Liver (tissue), 8 donors: ENCODE measurements at regions not wholly inside any gene's neighbourhood (a gene's known extent, or its start where the extent isn't known, plus 50 kb on each side); places are given as distances from the start of the nearest gene placed in this dataset.
"Not testable (repeated sequence)": the region's sequence is repeated elsewhere in the genome, so short reads cannot be mapped to it uniquely, and the experiment has no call there.

Source experiments
- DNase-seq: peaks from one replicate; pipeline ENCODE4 v3.0.0-alpha.2; 2017; ENCODE audit warnings: low spot score
- H3K27ac ChIP-seq, 2 donors: one replicate each; pipeline ENCODE4 v1.7.0; 2013; ENCODE audit warnings: inconsistent platforms in 2 of 2, low read length in 2 of 2, control low read depth in 1 of 2, low read depth in 1 of 2, mild to moderate bottlenecking in 1 of 2
- H3K27me3 ChIP-seq, 4 donors: one replicate each; pipeline versions ENCODE4 v1.6.1 to v1.7.0; 2013; ENCODE audit warnings: low read length in 3 of 4, inconsistent platforms in 1 of 4, mild to moderate bottlenecking in 1 of 4, moderate library complexity in 1 of 4; ENCODE audit not compliant: control insufficient read depth in 4 of 4, insufficient read depth in 4 of 4
- H3K36me3 ChIP-seq, 4 donors: one replicate each; pipeline versions ENCODE4 v1.6.1 to v1.7.0; 2013; ENCODE audit warnings: low read length in 3 of 4, mild to moderate bottlenecking in 3 of 4, low read depth in 1 of 4, moderate library complexity in 1 of 4; ENCODE audit not compliant: control insufficient read depth in 4 of 4, insufficient read depth in 3 of 4
- H3K4me1 ChIP-seq, 4 donors: one replicate each; pipeline versions ENCODE4 v1.6.1 to v1.7.0; 2013; ENCODE audit warnings: low read length in 3 of 4, mild to moderate bottlenecking in 3 of 4, moderate library complexity in 1 of 4; ENCODE audit not compliant: control insufficient read depth in 4 of 4, insufficient read depth in 4 of 4
- H3K4me3 ChIP-seq, 3 donors: one replicate each; pipeline versions ENCODE4 v1.6.1 to v1.7.0; 2013; ENCODE audit warnings: low read length in 3 of 3, control low read depth in 1 of 3, low read depth in 1 of 3, mild to moderate bottlenecking in 1 of 3
- H3K9ac ChIP-seq, 2 donors: one replicate each; pipeline ENCODE4 v1.7.0; 2013; ENCODE audit warnings: low read length in 2 of 2, mild to moderate bottlenecking in 2 of 2, moderate library complexity in 2 of 2, control low read depth in 1 of 2, low read depth in 1 of 2
- H3K9me3 ChIP-seq, 4 donors: one replicate each; pipeline versions ENCODE4 v1.6.1 to v1.7.0; 2013; ENCODE audit warnings: low read length in 3 of 4; ENCODE audit not compliant: control insufficient read depth in 4 of 4
- EGR1 ChIP-seq, 2 donors: IDR thresholded peaks; 2 replicates each; pipeline ENCODE4 v1.6.1; 2016 to 2018; ENCODE audit warnings: antibody characterized with exemption in 2 of 2, low read depth in 2 of 2
- FOXA1 ChIP-seq: IDR thresholded peaks from 2 replicates; pipeline ENCODE4 v1.6.1; 2016; ENCODE audit warnings: antibody characterized with exemption
- FOXA2 ChIP-seq: IDR thresholded peaks from 2 replicates; pipeline ENCODE4 v1.6.1; 2016; ENCODE audit warnings: antibody characterized with exemption
- GABPA ChIP-seq, 2 donors: IDR thresholded peaks in 1 of 2; conservative IDR thresholded peaks in 1 of 2; 2 replicates each; pipeline ENCODE4 v1.6.1; 2016; ENCODE audit warnings: antibody characterized with exemption in 2 of 2, mild to moderate bottlenecking in 1 of 2, moderate library complexity in 1 of 2
- HNF4A ChIP-seq, 2 donors: conservative IDR thresholded peaks; 2 replicates each; pipeline ENCODE4 v1.6.1; 2016; ENCODE audit warnings: antibody characterized with exemption in 2 of 2, mild to moderate bottlenecking in 2 of 2
- NR2F2 ChIP-seq: IDR thresholded peaks from 2 replicates; pipeline ENCODE4 v1.6.1; 2016; ENCODE audit warnings: antibody characterized with exemption
- RAD21 ChIP-seq, 2 donors: IDR thresholded peaks; 2 replicates each; pipeline ENCODE4 v1.6.1; 2016; ENCODE audit warnings: antibody characterized with exemption in 2 of 2, mild to moderate bottlenecking in 2 of 2
- RXRA ChIP-seq, 2 donors: IDR thresholded peaks; 2 replicates each; pipeline ENCODE4 v1.6.1; 2017 to 2018; ENCODE audit warnings: antibody characterized with exemption in 2 of 2, mild to moderate bottlenecking in 1 of 2
- SP1 ChIP-seq: IDR thresholded peaks from 2 replicates; pipeline ENCODE4 v1.6.1; 2018; ENCODE audit warnings: antibody characterized with exemption, mild to moderate bottlenecking
- TAF1 ChIP-seq: conservative IDR thresholded peaks from 2 replicates; pipeline ENCODE4 v1.6.1; 2016; ENCODE audit warnings: antibody characterized with exemption, mild to moderate bottlenecking
- YY1 ChIP-seq: IDR thresholded peaks from 2 replicates; pipeline ENCODE4 v1.6.1; 2016; ENCODE audit warnings: antibody characterized with exemption, mild to moderate bottlenecking
- WGBS: extraction: QIAGEN DNeasy Blood & Tissue Kit; methylation state at CpG from one replicate; pipeline ENCODE4 v1.1.7; 2013; 5-methylcytosine and 5-hydroxymethylcytosine counted together
- TF ChIP-seq, protein P1 (sequence below): IDR thresholded peaks from 2 replicates; pipeline ENCODE4 v1.6.1; 2016; ENCODE audit warnings: antibody characterized with exemption
- TF ChIP-seq, protein P2 (sequence below): fragments of 150-350 bp; IDR thresholded peaks from 2 replicates; pipeline ENCODE4 v1.5.1; 2017; ENCODE audit warnings: improper control_type of control experiment, low read depth, low read length; ENCODE audit not compliant: missing input control
- TF ChIP-seq, protein P3 (sequence below): IDR thresholded peaks from 2 replicates; pipeline ENCODE4 v1.6.1; 2016; ENCODE audit warnings: antibody characterized with exemption
- TF ChIP-seq, protein P4 (sequence below): IDR thresholded peaks from 2 replicates; pipeline ENCODE4 v1.6.1; 2016; ENCODE audit warnings: antibody characterized with exemption, mild to moderate bottlenecking
- donor health status: healthy.
- donor health status: healthy.
- donor health status: healthy.
- donor health status: healthy.
- donor health status: healthy.

DNA sequence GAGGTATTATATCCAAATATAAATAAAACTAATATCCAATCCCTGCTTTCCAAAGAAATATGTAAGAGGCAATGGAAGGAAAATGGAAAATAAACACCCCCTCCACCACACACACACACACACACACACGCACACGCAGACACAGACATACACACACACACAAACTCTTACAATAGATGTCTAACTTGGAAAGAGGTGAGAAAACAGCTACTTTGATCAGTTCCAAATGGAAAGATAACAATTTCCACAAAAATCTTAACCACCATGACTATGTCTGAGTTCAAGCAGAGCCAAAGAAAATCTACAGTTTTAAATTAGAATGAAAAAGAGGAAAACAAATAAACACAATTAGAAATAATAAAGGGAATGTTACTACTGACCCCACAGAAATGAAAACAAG is 285.3 kb upstream of the TGFBR2 start:
- TF ChIP-seq GABPA (IDR thresholded peaks at IDR 0.05 in 1 of 2, conservative IDR thresholded peaks at IDR 0.05 in 1 of 2) = no peak
- TF ChIP-seq, protein P1, sequence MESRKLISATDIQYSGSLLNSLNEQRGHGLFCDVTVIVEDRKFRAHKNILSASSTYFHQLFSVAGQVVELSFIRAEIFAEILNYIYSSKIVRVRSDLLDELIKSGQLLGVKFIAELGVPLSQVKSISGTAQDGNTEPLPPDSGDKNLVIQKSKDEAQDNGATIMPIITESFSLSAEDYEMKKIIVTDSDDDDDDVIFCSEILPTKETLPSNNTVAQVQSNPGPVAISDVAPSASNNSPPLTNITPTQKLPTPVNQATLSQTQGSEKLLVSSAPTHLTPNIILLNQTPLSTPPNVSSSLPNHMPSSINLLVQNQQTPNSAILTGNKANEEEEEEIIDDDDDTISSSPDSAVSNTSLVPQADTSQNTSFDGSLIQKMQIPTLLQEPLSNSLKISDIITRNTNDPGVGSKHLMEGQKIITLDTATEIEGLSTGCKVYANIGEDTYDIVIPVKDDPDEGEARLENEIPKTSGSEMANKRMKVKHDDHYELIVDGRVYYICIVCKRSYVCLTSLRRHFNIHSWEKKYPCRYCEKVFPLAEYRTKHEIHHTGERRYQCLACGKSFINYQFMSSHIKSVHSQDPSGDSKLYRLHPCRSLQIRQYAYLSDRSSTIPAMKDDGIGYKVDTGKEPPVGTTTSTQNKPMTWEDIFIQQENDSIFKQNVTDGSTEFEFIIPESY = no peak
- TF ChIP-seq, protein P2, sequence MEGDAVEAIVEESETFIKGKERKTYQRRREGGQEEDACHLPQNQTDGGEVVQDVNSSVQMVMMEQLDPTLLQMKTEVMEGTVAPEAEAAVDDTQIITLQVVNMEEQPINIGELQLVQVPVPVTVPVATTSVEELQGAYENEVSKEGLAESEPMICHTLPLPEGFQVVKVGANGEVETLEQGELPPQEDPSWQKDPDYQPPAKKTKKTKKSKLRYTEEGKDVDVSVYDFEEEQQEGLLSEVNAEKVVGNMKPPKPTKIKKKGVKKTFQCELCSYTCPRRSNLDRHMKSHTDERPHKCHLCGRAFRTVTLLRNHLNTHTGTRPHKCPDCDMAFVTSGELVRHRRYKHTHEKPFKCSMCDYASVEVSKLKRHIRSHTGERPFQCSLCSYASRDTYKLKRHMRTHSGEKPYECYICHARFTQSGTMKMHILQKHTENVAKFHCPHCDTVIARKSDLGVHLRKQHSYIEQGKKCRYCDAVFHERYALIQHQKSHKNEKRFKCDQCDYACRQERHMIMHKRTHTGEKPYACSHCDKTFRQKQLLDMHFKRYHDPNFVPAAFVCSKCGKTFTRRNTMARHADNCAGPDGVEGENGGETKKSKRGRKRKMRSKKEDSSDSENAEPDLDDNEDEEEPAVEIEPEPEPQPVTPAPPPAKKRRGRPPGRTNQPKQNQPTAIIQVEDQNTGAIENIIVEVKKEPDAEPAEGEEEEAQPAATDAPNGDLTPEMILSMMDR = no peak
- TF ChIP-seq, protein P3, sequence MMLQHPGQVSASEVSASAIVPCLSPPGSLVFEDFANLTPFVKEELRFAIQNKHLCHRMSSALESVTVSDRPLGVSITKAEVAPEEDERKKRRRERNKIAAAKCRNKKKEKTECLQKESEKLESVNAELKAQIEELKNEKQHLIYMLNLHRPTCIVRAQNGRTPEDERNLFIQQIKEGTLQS = no peak
- no peak for TF ChIP-seq HNF4A (conservative IDR thresholded peaks at IDR 0.05)
- no peak for TF ChIP-seq NR2F2
- TF ChIP-seq YY1 = no peak
- TF ChIP-seq RAD21 (IDR thresholded peaks at IDR 0.05) = no peak
- TF ChIP-seq FOXA1 = no peak
- TF ChIP-seq EGR1 (IDR thresholded peaks at IDR 0.05; ENCODE audit: low read depth in 2 of 2) = no peak
- no peak for TF ChIP-seq FOXA2
- TF ChIP-seq SP1 = no peak
- no peak for TF ChIP-seq RXRA (IDR thresholded peaks at IDR 0.05)
- TF ChIP-seq, protein P4, sequence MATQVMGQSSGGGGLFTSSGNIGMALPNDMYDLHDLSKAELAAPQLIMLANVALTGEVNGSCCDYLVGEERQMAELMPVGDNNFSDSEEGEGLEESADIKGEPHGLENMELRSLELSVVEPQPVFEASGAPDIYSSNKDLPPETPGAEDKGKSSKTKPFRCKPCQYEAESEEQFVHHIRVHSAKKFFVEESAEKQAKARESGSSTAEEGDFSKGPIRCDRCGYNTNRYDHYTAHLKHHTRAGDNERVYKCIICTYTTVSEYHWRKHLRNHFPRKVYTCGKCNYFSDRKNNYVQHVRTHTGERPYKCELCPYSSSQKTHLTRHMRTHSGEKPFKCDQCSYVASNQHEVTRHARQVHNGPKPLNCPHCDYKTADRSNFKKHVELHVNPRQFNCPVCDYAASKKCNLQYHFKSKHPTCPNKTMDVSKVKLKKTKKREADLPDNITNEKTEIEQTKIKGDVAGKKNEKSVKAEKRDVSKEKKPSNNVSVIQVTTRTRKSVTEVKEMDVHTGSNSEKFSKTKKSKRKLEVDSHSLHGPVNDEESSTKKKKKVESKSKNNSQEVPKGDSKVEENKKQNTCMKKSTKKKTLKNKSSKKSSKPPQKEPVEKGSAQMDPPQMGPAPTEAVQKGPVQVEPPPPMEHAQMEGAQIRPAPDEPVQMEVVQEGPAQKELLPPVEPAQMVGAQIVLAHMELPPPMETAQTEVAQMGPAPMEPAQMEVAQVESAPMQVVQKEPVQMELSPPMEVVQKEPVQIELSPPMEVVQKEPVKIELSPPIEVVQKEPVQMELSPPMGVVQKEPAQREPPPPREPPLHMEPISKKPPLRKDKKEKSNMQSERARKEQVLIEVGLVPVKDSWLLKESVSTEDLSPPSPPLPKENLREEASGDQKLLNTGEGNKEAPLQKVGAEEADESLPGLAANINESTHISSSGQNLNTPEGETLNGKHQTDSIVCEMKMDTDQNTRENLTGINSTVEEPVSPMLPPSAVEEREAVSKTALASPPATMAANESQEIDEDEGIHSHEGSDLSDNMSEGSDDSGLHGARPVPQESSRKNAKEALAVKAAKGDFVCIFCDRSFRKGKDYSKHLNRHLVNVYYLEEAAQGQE = no peak
- no peak for TF ChIP-seq TAF1
- Histone ChIP-seq H3K27me3 (no peaks in the 10 kb centered on the region), H3K27ac (no peak overlapping the region), H3K4me1 (no peaks in the 10 kb centered on the region), H3K36me3 (no peaks in the 10 kb centered on the region), H3K4me3 (no peak overlapping the region), H3K9ac (no peak overlapping the region), H3K9me3 (peaks cover 0 to 3% (median under 1%) of the 10 kb centered on the region in 4 donors)
- DNase-seq = no peak
- 97% methylated on average over 2 of the region's 2 CpGs for WGBS

DNA sequence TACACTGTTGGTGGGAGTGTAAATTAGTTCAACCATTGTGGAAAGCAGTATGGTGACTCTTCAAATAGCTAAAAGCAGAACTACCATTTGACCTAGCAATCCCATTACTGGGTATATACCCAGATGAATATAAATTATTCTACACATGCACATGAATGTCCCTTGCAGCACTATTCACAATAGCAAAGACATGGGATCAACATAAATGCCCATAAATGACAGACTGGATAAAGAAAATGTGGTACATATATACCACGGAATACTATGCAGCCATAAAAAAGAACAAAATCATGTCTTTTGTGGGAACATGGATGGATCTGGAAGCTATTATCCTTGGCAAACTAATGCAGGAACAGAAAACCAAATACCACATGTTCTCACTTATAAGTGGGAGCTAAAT is 282.8 kb upstream of the TGFBR2 start:
- not testable (repeated sequence) for H3K4me1 ChIP-seq, H3K4me3 ChIP-seq, H3K27ac ChIP-seq, H3K27me3 ChIP-seq, H3K36me3 ChIP-seq, H3K9me3 ChIP-seq, DNase-seq, H3K9ac ChIP-seq
- 95% methylated on average over 1 of the region's 1 CpG for WGBS
